Gastrocnemius medialis (tissue), 4 donors: ENCODE measurements at regions not wholly inside any gene's neighbourhood (a gene's known extent, or its start where the extent isn't known, plus 50 kb on each side); places are given as distances from the start of the nearest gene placed in this dataset.
A peak's percentile ranks its signal among the peaks of the same experiment; 100 is the strongest.
"Not testable (repeated sequence)": the region's sequence is repeated elsewhere in the genome, so short reads cannot be mapped to it uniquely, and the experiment has no call there.

Source experiments
- ATAC-seq, 2 donors: fragments of 150-250 bp; one replicate each; pipeline ENCODE4 v1.9.1; 2016
- DNase-seq, 2 donors: peaks; one replicate each; pipeline ENCODE4 v3.0.0-alpha.2; 2019
- H3K27ac ChIP-seq, 4 donors: fragments of 200-600 bp; sonication (generic); 1 replicate in 1 of 4; 2 replicates in 3 of 4; pipeline ENCODE4 v1.5.1; 2016 to 2018; ENCODE audit warnings: mild to moderate bottlenecking in 2 of 4, moderate library complexity in 1 of 4
- H3K27me3 ChIP-seq, 3 donors: fragments of 200-600 bp; sonication (generic) in 2 of 3; 1 replicate in 1 of 3; 2 replicates in 2 of 3; pipeline versions ENCODE4 v1.5.1 to v1.6.0; 2016 to 2019; ENCODE audit warnings: mild to moderate bottlenecking in 1 of 3, moderate library complexity in 1 of 3
- H3K36me3 ChIP-seq, 2 donors: fragments of 200-600 bp; sonication (generic) in 1 of 2; one replicate each; pipeline ENCODE4 v1.5.1; 2017 to 2018
- H3K4me1 ChIP-seq, 2 donors: fragments of 200-600 bp; sonication (generic) in 1 of 2; one replicate each; pipeline ENCODE4 v1.5.1; 2016 to 2017; ENCODE audit warnings: mild to moderate bottlenecking in 2 of 2
- H3K4me3 ChIP-seq, 4 donors: fragments of 200-600 bp; sonication (generic) in 3 of 4; 1 replicate in 1 of 4; 2 replicates in 3 of 4; pipeline ENCODE4 v1.5.1; 2016 to 2019; ENCODE audit warnings: mild to moderate bottlenecking in 2 of 4
- H3K9me3 ChIP-seq, 3 donors: fragments of 200-600 bp; sonication (generic) in 2 of 3; 1 replicate in 1 of 3; 2 replicates in 2 of 3; pipeline ENCODE4 v1.5.1; 2016 to 2019
- CTCF ChIP-seq, 5 experiments: fragments of 450-650 bp in 3 of 5; fragments of 200-600 bp in 2 of 5; sonication (generic) in 2 of 5; IDR thresholded peaks in 4 of 5; conservative IDR thresholded peaks in 1 of 5; 1 replicate in 4 of 5; 2 replicates in 1 of 5; pipeline ENCODE4 v1.5.1; 2016 to 2019; ENCODE audit warnings: antibody characterized with exemption in 5 of 5, mild to moderate bottlenecking in 3 of 5, moderate library complexity in 3 of 5
- POLR2A ChIP-seq, 2 donors: fragments of 450-650 bp; IDR thresholded peaks; one replicate each; pipeline ENCODE4 v1.6.1; 2017; ENCODE audit warnings: antibody characterized with exemption in 2 of 2, mild to moderate bottlenecking in 2 of 2, moderate library complexity in 2 of 2
- in situ Hi-C, 4 donors: fragments of 200-750 bp; cut with MboI; loops; one replicate each; pipeline versions ENCODE4 v1.15.0 to v1.8.0; 2017; ENCODE audit warnings: low sequenced_read_pairs in 4 of 4
- intact Hi-C: fragments of 100-400 bp; cut with DNase I; formaldehyde crosslinking; loops from one replicate; pipeline ENCODE4 v1.15.1; 2023; ENCODE audit warnings: low total_unique reads

- Histone ChIP-seq H3K27ac (no peak overlapping the region), H3K27me3 (no peaks in the 10 kb centered on the region), H3K4me1 (peaks cover 0 to 1% of the 10 kb centered on the region in 2 donors), H3K4me3 (no peak overlapping the region), H3K9me3 (no peaks in the 10 kb centered on the region), H3K36me3 (no peaks in the 10 kb centered on the region)
- DNase-seq, result peak in 1 of 2 donors; percentile 61
- ATAC-seq, result peak; percentile 52 to 83
- TF ChIP-seq CTCF (IDR thresholded peaks at IDR 0.05 in 4 of 5, conservative IDR thresholded peaks at IDR 0.05 in 1 of 5), result peak; percentile 51 to 76 (median 69)
- TF ChIP-seq POLR2A (IDR thresholded peaks at IDR 0.05), result no peak
- in situ Hi-C loops, result loop anchor here in 2 of 4 donors (10.0 to 25.0 kb wide), 2 partner anchors 396 to 399 kb away; partner anchors contain the start of gene ADRA1B (in 2 of the 2)
- intact Hi-C loops, result loop anchor here (1.0 to 5.0 kb wide), 3 partner anchors 256 to 471 kb away; partner anchors contain the start of gene ADRA1B
Observed at GRCh38 chr5:159515909-159516415, 185.7 kb upstream of the IL12B start.

GRCh38 chr5:159518371-159518770, 188.1 kb upstream of the IL12B start:
- H3K9me3 ChIP-seq, result no peaks in the 10 kb centered on the region
- DNase-seq (no peak), ATAC-seq (no peak)
- H3K27ac ChIP-seq, result no peak overlapping the region
- TF ChIP-seq CTCF (IDR thresholded peaks at IDR 0.05 in 4 of 5, conservative IDR thresholded peaks at IDR 0.05 in 1 of 5), result no peak
- TF ChIP-seq POLR2A (IDR thresholded peaks at IDR 0.05), result no peak
- in situ Hi-C loops (loop anchor here in 2 of 4 donors (10.0 to 25.0 kb wide), 2 partner anchors 394 to 396 kb away; partner anchors contain the start of gene ADRA1B (in 2 of the 2)), intact Hi-C loops (loop anchor here (5.0 kb wide), 1 partner anchor 254 kb away; no protein-coding TSS in a partner anchor)
- no peaks in the 10 kb centered on the region for H3K4me1 ChIP-seq
- H3K4me3 ChIP-seq, result no peak overlapping the region
- no peaks in the 10 kb centered on the region for H3K36me3 ChIP-seq
- no peaks in the 10 kb centered on the region for H3K27me3 ChIP-seq

GRCh38 chr5:159519365-159519764, 189.1 kb upstream of the IL12B start:
- intact Hi-C loops, result loop anchor here (5.0 kb wide), 1 partner anchor 253 kb away; no protein-coding TSS in a partner anchor
- in situ Hi-C loops, result loop anchor here in 2 of 4 donors (10.0 to 25.0 kb wide), 2 partner anchors 393 to 395 kb away; partner anchors contain the start of gene ADRA1B (in 2 of the 2)
- H3K4me1 ChIP-seq, result no peaks in the 10 kb centered on the region
- H3K27ac ChIP-seq, result no peak overlapping the region
- no peak overlapping the region for H3K4me3 ChIP-seq
- TF ChIP-seq POLR2A (IDR thresholded peaks at IDR 0.05) (no peak), CTCF (IDR thresholded peaks at IDR 0.05 in 4 of 5, conservative IDR thresholded peaks at IDR 0.05 in 1 of 5) (no peak)
- ATAC-seq (no peak), DNase-seq (no peak)
- no peaks in the 10 kb centered on the region for H3K9me3 ChIP-seq
- no peaks in the 10 kb centered on the region for H3K36me3 ChIP-seq
- H3K27me3 ChIP-seq, result no peaks in the 10 kb centered on the region

- H3K27ac ChIP-seq, result no peak overlapping the region
- H3K27me3 ChIP-seq, result no peaks in the 10 kb centered on the region
- H3K4me3 ChIP-seq, result no peak overlapping the region
- TF ChIP-seq POLR2A (IDR thresholded peaks at IDR 0.05) (no peak), CTCF (IDR thresholded peaks at IDR 0.05 in 4 of 5, conservative IDR thresholded peaks at IDR 0.05 in 1 of 5) (no peak)
- no peak for DNase-seq
- in situ Hi-C loops, result loop anchor here in 1 of 4 donors (25.0 kb wide), 1 partner anchor 389 kb away; the partner anchor contains the start of gene ADRA1B
- ATAC-seq, result no peak
- no peaks in the 10 kb centered on the region for H3K36me3 ChIP-seq
- no peaks in the 10 kb centered on the region for H3K9me3 ChIP-seq
- no peaks in the 10 kb centered on the region for H3K4me1 ChIP-seq
- intact Hi-C loops, result no loop called here
Observed at GRCh38 chr5:159522841-159523240, 192.6 kb upstream of the IL12B start.

- DNase-seq, intact Hi-C loops, H3K9me3 ChIP-seq, H3K36me3 ChIP-seq, H3K27me3 ChIP-seq, ATAC-seq, H3K4me1 ChIP-seq, H3K27ac ChIP-seq, H3K4me3 ChIP-seq: not testable (repeated sequence)
- in situ Hi-C loops, result loop anchor here in 1 of 4 donors (25.0 kb wide), 1 partner anchor 388 kb away; the partner anchor contains the start of gene ADRA1B
Observed at GRCh38 chr5:159524279-159524678, 194.0 kb upstream of the IL12B start.
